Type B pancreatic cell (in vitro differentiated cells): ENCODE measurements at regions not wholly inside any gene's neighbourhood (a gene's known extent, or its start where the extent isn't known, plus 50 kb on each side); places are given as distances from the start of the nearest gene placed in this dataset.

Experiments
- DNase-seq: peaks from one replicate; pipeline ENCODE4 v3.0.0; 2021; ENCODE audit warnings: mixed read lengths; ENCODE audit not compliant: unreplicated experiment; ENCODE audit errors: extremely low spot score
- H3K27ac Mint-ChIP-seq: 2 replicates; pipeline ENCODE4 v1.8.0; 2021; ENCODE audit warnings: mild to moderate bottlenecking, mixed read lengths
- H3K27me3 Mint-ChIP-seq: 2 replicates; pipeline ENCODE4 v1.8.0; 2021; ENCODE audit warnings: mixed read lengths
- H3K36me3 Mint-ChIP-seq: 2 replicates; pipeline ENCODE4 v1.8.0; 2021; ENCODE audit warnings: mixed read lengths
- H3K4me1 Mint-ChIP-seq: one replicate; pipeline ENCODE4 v1.8.0; 2021; ENCODE audit warnings: mixed read lengths; ENCODE audit not compliant: unreplicated experiment
- H3K4me3 Mint-ChIP-seq: 2 replicates; pipeline ENCODE4 v1.8.0; 2021; ENCODE audit warnings: mild to moderate bottlenecking, mixed read lengths
- H3K9me3 Mint-ChIP-seq: 2 replicates; pipeline ENCODE4 v1.8.0; 2021; ENCODE audit warnings: mixed read lengths
- CTCF ChIP-seq: fragments of 200-600 bp; sonication (generic); conservative IDR thresholded peaks from 2 replicates; pipeline ENCODE4 v1.5.0; 2021; ENCODE audit warnings: antibody characterized with exemption, mild to moderate bottlenecking

DNA sequence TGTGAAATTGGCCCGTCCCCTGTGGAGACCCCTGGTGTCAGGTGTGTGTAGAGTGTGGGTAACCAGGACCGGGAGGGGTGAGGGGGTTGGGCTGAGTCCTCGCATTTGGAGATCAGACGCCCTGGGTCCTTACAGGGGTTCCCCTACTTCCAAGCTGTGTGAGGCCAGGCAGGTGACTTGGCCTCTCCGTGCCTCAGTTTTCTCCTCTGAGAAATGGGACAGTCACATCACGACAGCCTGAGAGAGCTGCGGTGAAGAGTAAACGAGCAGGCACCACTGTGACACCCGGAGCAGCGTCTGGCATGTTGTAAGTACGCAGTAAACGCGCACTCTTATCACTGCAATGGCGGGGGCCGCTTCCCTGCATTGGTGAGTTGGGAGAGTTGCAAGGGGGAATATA is 152.5 kb upstream of the CIBAR2 start:
- peaks cover 12% of the 10 kb centered on the region for H3K27me3 Mint-ChIP-seq
- no peak overlapping the region for H3K4me3 Mint-ChIP-seq
- no peaks in the 10 kb centered on the region for H3K36me3 Mint-ChIP-seq
- no peak overlapping the region for H3K27ac Mint-ChIP-seq
- H3K4me1 Mint-ChIP-seq: peaks cover 38% of the 10 kb centered on the region
- DNase-seq: no peak
- H3K9me3 Mint-ChIP-seq: no peaks in the 10 kb centered on the region
- TF ChIP-seq CTCF: no peak

- Mint-ChIP-seq H3K4me1 (peaks cover 44% of the 10 kb centered on the region), H3K4me3 (peak overlapping the region; percentile 20), H3K27me3 (peaks cover 12% of the 10 kb centered on the region), H3K27ac (no peak overlapping the region), H3K36me3 (no peaks in the 10 kb centered on the region), H3K9me3 (no peaks in the 10 kb centered on the region)
- DNase-seq: no peak
- TF ChIP-seq CTCF: no peak
Observed at GRCh38 chr16:85265161-85265784, 153.0 kb upstream of the CIBAR2 start.

DNA sequence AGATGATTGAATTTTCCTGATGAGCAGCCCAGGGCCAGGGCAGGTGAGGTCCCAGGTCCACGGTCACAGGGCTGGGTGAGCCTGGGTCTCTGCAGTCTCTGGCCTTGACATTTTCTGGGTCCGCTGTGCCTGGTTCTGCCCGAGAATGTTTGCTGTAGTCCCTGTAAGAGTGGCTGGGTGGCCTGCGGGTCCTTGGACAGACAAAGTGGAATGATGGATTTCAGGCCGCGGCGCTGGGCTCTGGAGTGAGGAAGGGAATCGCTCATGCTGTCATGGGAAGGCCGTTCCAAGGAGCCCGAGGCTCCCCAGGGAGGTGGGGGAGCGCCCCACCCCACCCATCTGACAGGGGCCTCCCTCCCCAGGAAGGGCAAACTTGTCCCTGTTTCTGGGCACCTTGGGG is 153.5 kb upstream of the CIBAR2 start:
- Mint-ChIP-seq H3K27ac (no peak overlapping the region), H3K27me3 (peaks cover 15% of the 10 kb centered on the region), H3K36me3 (no peaks in the 10 kb centered on the region), H3K4me1 (peaks cover 49% of the 10 kb centered on the region), H3K9me3 (no peaks in the 10 kb centered on the region), H3K4me3 (peak overlapping the region; percentile 20)
- DNase-seq: no peak
- TF ChIP-seq CTCF: no peak

DNA sequence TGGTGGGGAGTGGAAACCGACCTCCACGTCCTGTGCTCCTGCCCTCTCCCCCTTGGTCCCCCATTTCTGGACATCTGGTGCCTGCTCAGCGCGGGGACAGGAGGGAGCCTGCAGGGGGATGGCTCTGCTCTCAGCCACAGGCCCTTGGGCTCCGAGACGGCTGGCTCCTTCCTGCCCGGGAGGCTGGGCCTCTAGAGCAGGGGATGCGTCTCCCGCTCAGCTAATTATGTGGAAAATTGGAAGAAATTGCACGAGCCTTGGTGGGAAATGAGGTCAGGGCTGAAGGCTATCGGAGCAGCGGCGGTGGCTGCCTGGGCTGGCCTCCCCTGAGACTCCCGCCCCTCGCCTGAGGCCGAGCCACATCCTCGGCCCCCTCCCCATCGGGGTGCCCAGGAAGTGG is 154.6 kb upstream of the CIBAR2 start:
- Mint-ChIP-seq H3K4me1 (peaks cover 55% of the 10 kb centered on the region), H3K9me3 (no peaks in the 10 kb centered on the region), H3K27me3 (peaks cover 20% of the 10 kb centered on the region), H3K4me3 (no peak overlapping the region), H3K27ac (no peak overlapping the region), H3K36me3 (no peaks in the 10 kb centered on the region)
- no peak for TF ChIP-seq CTCF
- no peak for DNase-seq

DNA sequence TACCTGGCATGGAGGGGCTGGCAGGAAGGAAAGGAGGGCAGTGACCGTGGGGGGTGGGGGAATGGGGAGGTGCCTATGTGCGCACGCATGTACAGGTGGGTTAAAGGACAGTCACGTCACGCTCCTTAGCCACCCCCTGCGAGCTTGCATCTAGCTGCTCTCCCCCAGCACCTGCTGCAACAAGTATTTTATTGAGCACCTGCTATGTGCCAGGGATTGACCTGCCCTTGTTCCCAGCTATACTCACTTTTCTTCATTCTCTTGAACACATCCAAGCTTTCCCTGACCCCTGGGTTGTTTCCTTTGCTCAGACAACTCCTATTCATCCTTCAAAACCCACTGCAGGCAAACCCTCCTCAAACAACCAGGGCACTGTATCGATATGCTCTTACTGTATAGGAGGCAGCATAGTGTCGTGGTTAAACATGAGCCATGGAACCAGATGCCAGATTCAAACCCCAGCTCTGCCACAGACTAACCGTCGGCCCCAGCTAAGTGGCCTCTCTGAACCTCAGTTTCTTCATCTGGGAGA is 155.2 kb upstream of the CIBAR2 start:
- DNase-seq: no peak
- H3K9me3 Mint-ChIP-seq: no peaks in the 10 kb centered on the region
- H3K27ac Mint-ChIP-seq: no peak overlapping the region
- H3K4me3 Mint-ChIP-seq: no peak overlapping the region
- peaks cover 55% of the 10 kb centered on the region for H3K4me1 Mint-ChIP-seq
- no peaks in the 10 kb centered on the region for H3K36me3 Mint-ChIP-seq
- no peak for TF ChIP-seq CTCF
- peaks cover 16% of the 10 kb centered on the region for H3K27me3 Mint-ChIP-seq
